ENCODE measurements at regions not wholly inside any gene's neighbourhood (a gene's known extent, or its start where the extent isn't known, plus 50 kb on each side); places are given as distances from the start of the nearest gene placed in this dataset.

DNA sequence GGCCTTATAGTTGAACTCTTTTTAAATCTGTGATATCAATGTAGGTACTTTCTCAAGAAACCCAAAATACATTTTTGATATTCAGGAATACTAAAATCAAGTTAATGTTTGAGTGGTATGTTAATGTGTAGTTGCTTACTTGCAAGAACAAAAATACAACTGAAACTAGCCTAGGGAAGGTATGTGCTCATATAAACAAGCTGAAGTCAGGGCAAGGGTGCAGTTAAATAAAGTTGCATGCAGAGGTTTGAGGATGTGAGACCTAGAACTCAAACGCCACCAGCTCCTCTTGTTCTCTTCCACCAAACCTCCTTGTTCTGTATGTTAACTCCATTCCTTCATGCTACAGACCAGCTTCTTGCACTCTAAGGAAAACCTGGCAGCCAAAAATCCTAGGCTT, 388.3 kb upstream of the SMIM21 start:
- intact Hi-C loops (cut with DNase I, micrococcal nuclease): no loop called here
- POLR2A ChIA-PET: no interaction called here
- no peaks in the 10 kb centered on the region for H3K27me3 ChIP-seq (ENCODE audit: control insufficient read depth in 1 of 2, insufficient read depth in 2 of 2, low read length in 2 of 2)
- no peaks in the 10 kb centered on the region for H3K9me3 ChIP-seq (ENCODE audit: control insufficient read depth in 1 of 2, insufficient read depth in 1 of 2, low read length in 2 of 2)
- H3K27ac Mint-ChIP-seq: no peak overlapping the region
- no peaks in the 10 kb centered on the region for H3K36me3 ChIP-seq (ENCODE audit: insufficient read depth, low read length)
- H3K27me3 Mint-ChIP-seq: peaks cover 7% of the 10 kb centered on the region
- H3K4me1 Mint-ChIP-seq (ENCODE audit: low read depth): no peaks in the 10 kb centered on the region
- DNase-seq (no peak), ATAC-seq (ENCODE audit: poor library complexity) (no peak)
- H3K9me3 Mint-ChIP-seq: peaks cover 2% of the 10 kb centered on the region
- H3K4me1 ChIP-seq (ENCODE audit: insufficient read depth, low read length): no peaks in the 10 kb centered on the region
- no peak overlapping the region for H3K4me3 ChIP-seq (ENCODE audit: low read length)
- CTCF ChIA-PET: no interaction called here
- no peak overlapping the region for H3K27ac ChIP-seq (ENCODE audit: low read depth in 1 of 2, low read length in 2 of 2)
- no peaks in the 10 kb centered on the region for H3K36me3 Mint-ChIP-seq (ENCODE audit: low read depth)
- no peak for TF ChIP-seq CTCF (IDR thresholded peaks at IDR 0.05)
- H3K4me3 Mint-ChIP-seq: no peak overlapping the region

- Mint-ChIP-seq H3K36me3 (ENCODE audit: low read depth) (no peaks in the 10 kb centered on the region), H3K4me1 (ENCODE audit: low read depth) (no peaks in the 10 kb centered on the region), H3K4me3 (no peak overlapping the region), H3K9me3 (peaks cover 2% of the 10 kb centered on the region), H3K27me3 (peaks cover 7% of the 10 kb centered on the region), H3K27ac (no peak overlapping the region)
- no peak for TF ChIP-seq CTCF (IDR thresholded peaks at IDR 0.05)
- Histone ChIP-seq H3K27ac (ENCODE audit: low read depth in 1 of 2, low read length in 2 of 2) (no peak overlapping the region), H3K9me3 (ENCODE audit: control insufficient read depth in 1 of 2, insufficient read depth in 1 of 2, low read length in 2 of 2) (no peaks in the 10 kb centered on the region), H3K36me3 (ENCODE audit: insufficient read depth, low read length) (no peaks in the 10 kb centered on the region), H3K4me3 (ENCODE audit: low read length) (no peak overlapping the region), H3K4me1 (ENCODE audit: insufficient read depth, low read length) (no peaks in the 10 kb centered on the region), H3K27me3 (ENCODE audit: control insufficient read depth in 1 of 2, insufficient read depth in 2 of 2, low read length in 2 of 2) (no peaks in the 10 kb centered on the region)
- ATAC-seq (ENCODE audit: poor library complexity): no peak
- no peak for DNase-seq
- ChIA-PET POLR2A (no interaction called here), CTCF (no interaction called here)
- intact Hi-C loops (cut with DNase I, micrococcal nuclease): no loop called here
These were observed 385.3 kb upstream of the SMIM21 start for GRCh38 chr18:75812761-75813160.

DNA sequence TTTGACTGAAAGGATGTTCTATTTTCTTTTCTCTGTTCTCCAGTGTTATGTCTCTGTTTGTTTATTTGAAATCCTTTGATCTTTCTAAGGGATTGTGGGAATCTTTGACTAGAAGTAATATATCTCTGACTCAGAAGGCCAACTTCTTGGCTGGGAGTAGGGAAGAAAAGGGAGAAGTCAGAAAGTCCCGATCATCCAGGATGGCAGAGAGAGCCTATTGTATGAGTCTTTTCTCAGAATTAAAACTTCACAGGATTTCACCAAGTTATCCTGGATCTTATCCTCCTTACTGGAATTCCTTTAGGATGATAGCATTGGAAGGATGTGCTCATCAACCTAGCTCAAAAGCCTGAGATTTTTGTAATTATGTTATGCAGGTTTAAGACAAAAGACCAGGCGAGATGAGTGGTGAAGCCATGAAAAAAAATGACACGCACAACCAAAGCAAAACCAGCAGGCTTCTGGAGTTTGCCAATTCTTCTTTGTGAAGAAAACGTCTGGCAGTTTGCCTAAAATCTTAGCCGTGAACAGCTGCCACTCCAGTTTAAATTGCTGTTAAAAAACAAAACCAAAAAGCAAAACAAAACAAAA, 383.6 kb upstream of the SMIM21 start:
- Mint-ChIP-seq H3K36me3 (ENCODE audit: low read depth) (no peaks in the 10 kb centered on the region), H3K27ac (no peak overlapping the region), H3K4me1 (ENCODE audit: low read depth) (no peaks in the 10 kb centered on the region), H3K27me3 (peaks cover 12% of the 10 kb centered on the region), H3K9me3 (peaks cover 2% of the 10 kb centered on the region), H3K4me3 (no peak overlapping the region)
- no peaks in the 10 kb centered on the region for H3K4me1 ChIP-seq (ENCODE audit: insufficient read depth, low read length)
- no peak overlapping the region for H3K4me3 ChIP-seq (ENCODE audit: low read length)
- intact Hi-C loops (cut with DNase I, micrococcal nuclease): no loop called here
- no peaks in the 10 kb centered on the region for H3K9me3 ChIP-seq (ENCODE audit: control insufficient read depth in 1 of 2, insufficient read depth in 1 of 2, low read length in 2 of 2)
- H3K36me3 ChIP-seq (ENCODE audit: insufficient read depth, low read length): no peaks in the 10 kb centered on the region
- TF ChIP-seq CTCF (IDR thresholded peaks at IDR 0.05): no peak
- ChIA-PET CTCF (no interaction called here), POLR2A (no interaction called here)
- DNase-seq: no peak
- H3K27ac ChIP-seq (ENCODE audit: low read depth in 1 of 2, low read length in 2 of 2): no peak overlapping the region
- no peaks in the 10 kb centered on the region for H3K27me3 ChIP-seq (ENCODE audit: control insufficient read depth in 1 of 2, insufficient read depth in 2 of 2, low read length in 2 of 2)
- no peak for ATAC-seq (ENCODE audit: poor library complexity)
